HEK293 (cell line): ENCODE measurements at regions not wholly inside any gene's neighbourhood (a gene's known extent, or its start where the extent isn't known, plus 50 kb on each side); places are given as distances from the start of the nearest gene placed in this dataset.

Experiments used
- CTCF ChIA-PET: fragments of 350-600 bp; formaldehyde crosslinking; extraction: SDS; loops from one replicate; lab custom pipeline; 2021; ENCODE audit warnings: antibody characterized with exemption; lab: Yijun Ruan, JAX
- POLR2A ChIA-PET: fragments of 300-600 bp; formaldehyde crosslinking; extraction: SDS; loops from one replicate; lab custom pipeline; 2020; ENCODE audit warnings: antibody characterized with exemption, inconsistent platforms; lab: Yijun Ruan, JAX
- H3K27ac ChIP-seq: fragments of 200-500 bp; sonication (Bioruptor generic); 2 replicates; pipeline ENCODE4 v1.5.1; 2014; ENCODE audit warnings: low read depth, low read length, control low read depth, inconsistent platforms; ENCODE audit errors: extremely low read depth
- H3K36me3 ChIP-seq, 2 experiments: fragments of 200-500 bp in 1 of 2; sonication (Bioruptor generic) in 1 of 2; 1 replicate in 1 of 2; 2 replicates in 1 of 2; pipeline ENCODE4 v1.5.1; 2014 to 2017; ENCODE audit warnings: inconsistent platforms in 2 of 2, low read length in 2 of 2; ENCODE audit not compliant: control insufficient read depth in 2 of 2, insufficient read depth in 1 of 2
- H3K4me1 ChIP-seq: fragments of 200-500 bp; sonication (Bioruptor generic); 2 replicates; pipeline ENCODE4 v1.5.1; 2014; ENCODE audit warnings: mild to moderate bottlenecking, low read length, inconsistent platforms; ENCODE audit not compliant: control insufficient read depth, insufficient read depth
- H3K4me3 ChIP-seq: 2 replicates; pipeline ENCODE4 v1.5.1; 2011; ENCODE audit warnings: low read depth, mild to moderate bottlenecking, control low read depth, low read length, moderate library complexity
- H3K9me3 ChIP-seq: fragments of 200-500 bp; sonication (Bioruptor generic); 2 replicates; pipeline ENCODE4 v1.5.1; 2014; ENCODE audit warnings: low read depth, low read length, inconsistent platforms; ENCODE audit not compliant: control insufficient read depth, insufficient read depth
- FEZF1 ChIP-seq: fragments of 450-650 bp; formaldehyde crosslinking; IDR thresholded peaks from 2 replicates; pipeline ENCODE4 v1.5.1; 2016; ENCODE audit warnings: missing biosample characterization, missing genetic modification characterization
- GLIS2 ChIP-seq: fragments of 450-650 bp; formaldehyde crosslinking; IDR thresholded peaks from 2 replicates; pipeline ENCODE4 v1.5.1; 2016; ENCODE audit warnings: missing biosample characterization, missing genetic modification characterization
- ZNF175 ChIP-seq: fragments of 450-650 bp; formaldehyde crosslinking; IDR thresholded peaks from 2 replicates; pipeline ENCODE4 v1.5.1; 2016; ENCODE audit warnings: missing biosample characterization, missing genetic modification characterization
- ZNF184 ChIP-seq: fragments of 450-650 bp; IDR thresholded peaks from 2 replicates; pipeline ENCODE4 v1.5.1; 2018; ENCODE audit warnings: missing biosample characterization, mild to moderate bottlenecking, missing genetic modification characterization
- ZNF19 ChIP-seq: fragments of 450-650 bp; formaldehyde crosslinking; IDR thresholded peaks from 2 replicates; pipeline ENCODE4; 2016; ENCODE audit warnings: missing biosample characterization, missing genetic modification characterization, low read depth
- ZNF302 ChIP-seq: fragments of 450-650 bp; formaldehyde crosslinking; IDR thresholded peaks from 2 replicates; pipeline ENCODE4 v1.5.1; 2016; ENCODE audit warnings: missing biosample characterization, missing genetic modification characterization, low read depth
- ZNF514 ChIP-seq: fragments of 450-650 bp; formaldehyde crosslinking; IDR thresholded peaks from 2 replicates; pipeline ENCODE4 v1.5.1; 2016; ENCODE audit warnings: missing biosample characterization, missing genetic modification characterization
- ZNF610 ChIP-seq: fragments of 450-650 bp; formaldehyde crosslinking; IDR thresholded peaks from 2 replicates; pipeline ENCODE4 v1.5.1; 2016; ENCODE audit warnings: missing biosample characterization, missing genetic modification characterization, borderline replicate concordance
- ZNF624 ChIP-seq: fragments of 450-650 bp; formaldehyde crosslinking; IDR thresholded peaks from 2 replicates; pipeline ENCODE4 v1.5.1; 2017; ENCODE audit warnings: missing biosample characterization, missing genetic modification characterization
- ZNF629 ChIP-seq: fragments of 450-650 bp; formaldehyde crosslinking; IDR thresholded peaks from 2 replicates; pipeline ENCODE4 v1.5.1; 2017; ENCODE audit warnings: missing biosample characterization, missing genetic modification characterization
- ZNF76 ChIP-seq: fragments of 450-650 bp; formaldehyde crosslinking; IDR thresholded peaks from 2 replicates; pipeline ENCODE4; 2016; ENCODE audit warnings: low read depth, missing biosample characterization, missing genetic modification characterization, borderline replicate concordance
- ZSCAN16 ChIP-seq: fragments of 450-650 bp; formaldehyde crosslinking; IDR thresholded peaks from 2 replicates; pipeline ENCODE4 v1.5.1; 2016; ENCODE audit warnings: missing biosample characterization, missing genetic modification characterization
- TF ChIP-seq, protein P1 (sequence below): fragments of 450-650 bp; formaldehyde crosslinking; conservative IDR thresholded peaks from 2 replicates; pipeline ENCODE4 v1.5.1; 2016; ENCODE audit warnings: low read depth, missing biosample characterization, missing genetic modification characterization
- TF ChIP-seq, protein P2 (sequence below): fragments of 450-650 bp; formaldehyde crosslinking; IDR thresholded peaks from 2 replicates; pipeline ENCODE4 v1.5.1; 2016; ENCODE audit warnings: missing biosample characterization, missing genetic modification characterization
- TF ChIP-seq, protein P3 (sequence below): fragments of 450-650 bp; formaldehyde crosslinking; IDR thresholded peaks from 2 replicates; pipeline ENCODE4 v1.5.1; 2016; ENCODE audit warnings: missing biosample characterization, missing genetic modification characterization
- TF ChIP-seq, protein P4 (sequence below): fragments of 450-650 bp; formaldehyde crosslinking; conservative IDR thresholded peaks from 2 replicates; pipeline ENCODE4 v1.5.1; 2016; ENCODE audit warnings: low read depth, missing biosample characterization, missing genetic modification characterization
- TF ChIP-seq, protein P5 (sequence below): fragments of 450-650 bp; formaldehyde crosslinking; IDR thresholded peaks from 2 replicates; pipeline ENCODE4 v1.5.1; 2017; ENCODE audit warnings: missing biosample characterization, missing genetic modification characterization

DNA sequence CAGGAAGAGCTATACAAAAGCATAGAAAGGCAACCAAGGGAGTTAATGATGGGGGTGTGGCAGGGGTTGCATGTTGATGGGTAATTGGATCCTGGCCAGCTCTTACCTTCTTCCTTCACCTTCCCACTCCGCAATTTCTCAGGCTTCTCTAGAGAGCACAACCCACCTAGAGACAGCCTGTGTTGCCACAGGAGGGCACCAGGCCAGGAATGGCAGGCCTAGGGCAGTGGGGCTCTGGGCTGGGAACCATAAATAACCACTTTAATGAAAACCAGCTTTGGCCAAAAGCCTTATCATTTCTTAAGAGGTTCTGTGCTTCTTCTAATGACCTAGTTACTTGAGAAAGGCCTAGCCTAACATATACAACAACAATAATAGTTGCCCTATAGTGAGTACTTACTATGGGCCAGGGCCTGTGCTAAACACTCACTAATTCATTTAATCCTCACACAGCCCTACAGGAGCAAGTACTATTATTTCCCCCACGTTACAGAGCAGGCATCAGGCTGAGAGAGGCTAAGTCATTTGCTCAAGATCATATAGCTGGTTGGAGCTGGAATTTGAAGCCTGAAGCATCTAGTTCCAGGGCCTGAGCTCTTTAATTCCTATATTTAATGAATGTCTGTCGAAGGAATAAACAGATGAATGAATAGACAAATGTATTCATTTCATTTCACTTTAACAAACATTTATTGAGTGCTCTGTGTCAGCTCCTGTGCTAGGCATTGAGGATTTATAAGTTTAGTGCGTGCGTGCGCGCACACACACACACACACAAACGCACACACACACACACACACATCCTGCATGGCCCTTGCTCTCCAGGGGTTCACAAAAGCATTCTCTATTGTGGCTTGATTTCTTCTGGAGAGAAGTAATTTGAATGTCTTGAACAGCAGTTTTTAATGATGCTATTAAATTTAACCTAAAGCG, 66.8 kb downstream of the RTL9 start (continued):
- TF ChIP-seq ZNF302 (tag by site-specific recombination) (no peak), ZNF610 (tag by site-specific recombination) (no peak), ZNF184 (tag by site-specific recombination) (no peak), ZNF629 (no peak), ZSCAN16 (tag by site-specific recombination) (no peak), GLIS2 (tag by site-specific recombination) (no peak), ZNF19 (tag by site-specific recombination) (no peak)
- TF ChIP-seq, protein P1, sequence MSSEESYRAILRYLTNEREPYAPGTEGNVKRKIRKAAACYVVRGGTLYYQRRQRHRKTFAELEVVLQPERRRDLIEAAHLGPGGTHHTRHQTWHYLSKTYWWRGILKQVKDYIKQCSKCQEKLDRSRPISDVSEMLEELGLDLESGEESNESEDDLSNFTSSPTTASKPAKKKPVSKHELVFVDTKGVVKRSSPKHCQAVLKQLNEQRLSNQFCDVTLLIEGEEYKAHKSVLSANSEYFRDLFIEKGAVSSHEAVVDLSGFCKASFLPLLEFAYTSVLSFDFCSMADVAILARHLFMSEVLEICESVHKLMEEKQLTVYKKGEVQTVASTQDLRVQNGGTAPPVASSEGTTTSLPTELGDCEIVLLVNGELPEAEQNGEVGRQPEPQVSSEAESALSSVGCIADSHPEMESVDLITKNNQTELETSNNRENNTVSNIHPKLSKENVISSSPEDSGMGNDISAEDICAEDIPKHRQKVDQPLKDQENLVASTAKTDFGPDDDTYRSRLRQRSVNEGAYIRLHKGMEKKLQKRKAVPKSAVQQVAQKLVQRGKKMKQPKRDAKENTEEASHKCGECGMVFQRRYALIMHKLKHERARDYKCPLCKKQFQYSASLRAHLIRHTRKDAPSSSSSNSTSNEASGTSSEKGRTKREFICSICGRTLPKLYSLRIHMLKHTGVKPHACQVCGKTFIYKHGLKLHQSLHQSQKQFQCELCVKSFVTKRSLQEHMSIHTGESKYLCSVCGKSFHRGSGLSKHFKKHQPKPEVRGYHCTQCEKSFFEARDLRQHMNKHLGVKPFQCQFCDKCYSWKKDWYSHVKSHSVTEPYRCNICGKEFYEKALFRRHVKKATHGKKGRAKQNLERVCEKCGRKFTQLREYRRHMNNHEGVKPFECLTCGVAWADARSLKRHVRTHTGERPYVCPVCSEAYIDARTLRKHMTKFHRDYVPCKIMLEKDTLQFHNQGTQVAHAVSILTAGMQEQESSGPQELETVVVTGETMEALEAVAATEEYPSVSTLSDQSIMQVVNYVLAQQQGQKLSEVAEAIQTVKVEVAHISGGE (tag by site-specific recombination), result no peak

DNA sequence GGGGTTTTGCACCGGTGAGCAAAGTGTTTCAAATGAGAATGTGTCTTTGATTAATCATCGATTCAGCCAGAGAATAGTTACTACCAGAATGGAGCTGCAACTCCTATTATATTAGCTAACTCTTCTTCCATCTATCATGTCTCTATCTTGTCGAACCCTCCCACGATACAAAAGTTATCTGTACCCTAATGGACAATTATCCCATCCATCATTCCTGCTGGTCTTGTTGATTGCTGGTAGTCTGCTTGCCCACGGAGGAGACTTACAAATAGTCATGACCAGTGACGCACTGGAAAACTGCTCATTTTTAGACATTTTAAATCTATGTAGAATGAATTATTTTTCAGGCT, 67.5 kb downstream of the RTL9 start:
- H3K4me1 ChIP-seq, result no peaks in the 10 kb centered on the region

More for the DNA sequence above, 67.5 kb downstream of the RTL9 start:
- ChIA-PET POLR2A (no interaction called here), CTCF (interaction anchor here (0.6 to 3.5 kb wide), 4 partner anchors 8 to 16 kb away, joined by 3 to 39 read pairs (median 3); no protein-coding TSS in a partner anchor)
- Histone ChIP-seq H3K4me3 (no peak overlapping the region), H3K27ac (no peak overlapping the region), H3K9me3 (no peaks in the 10 kb centered on the region), H3K36me3 (no peaks in the 10 kb centered on the region)
- TF ChIP-seq ZSCAN16 (tag by site-specific recombination), result no peak
- TF ChIP-seq, protein P2, sequence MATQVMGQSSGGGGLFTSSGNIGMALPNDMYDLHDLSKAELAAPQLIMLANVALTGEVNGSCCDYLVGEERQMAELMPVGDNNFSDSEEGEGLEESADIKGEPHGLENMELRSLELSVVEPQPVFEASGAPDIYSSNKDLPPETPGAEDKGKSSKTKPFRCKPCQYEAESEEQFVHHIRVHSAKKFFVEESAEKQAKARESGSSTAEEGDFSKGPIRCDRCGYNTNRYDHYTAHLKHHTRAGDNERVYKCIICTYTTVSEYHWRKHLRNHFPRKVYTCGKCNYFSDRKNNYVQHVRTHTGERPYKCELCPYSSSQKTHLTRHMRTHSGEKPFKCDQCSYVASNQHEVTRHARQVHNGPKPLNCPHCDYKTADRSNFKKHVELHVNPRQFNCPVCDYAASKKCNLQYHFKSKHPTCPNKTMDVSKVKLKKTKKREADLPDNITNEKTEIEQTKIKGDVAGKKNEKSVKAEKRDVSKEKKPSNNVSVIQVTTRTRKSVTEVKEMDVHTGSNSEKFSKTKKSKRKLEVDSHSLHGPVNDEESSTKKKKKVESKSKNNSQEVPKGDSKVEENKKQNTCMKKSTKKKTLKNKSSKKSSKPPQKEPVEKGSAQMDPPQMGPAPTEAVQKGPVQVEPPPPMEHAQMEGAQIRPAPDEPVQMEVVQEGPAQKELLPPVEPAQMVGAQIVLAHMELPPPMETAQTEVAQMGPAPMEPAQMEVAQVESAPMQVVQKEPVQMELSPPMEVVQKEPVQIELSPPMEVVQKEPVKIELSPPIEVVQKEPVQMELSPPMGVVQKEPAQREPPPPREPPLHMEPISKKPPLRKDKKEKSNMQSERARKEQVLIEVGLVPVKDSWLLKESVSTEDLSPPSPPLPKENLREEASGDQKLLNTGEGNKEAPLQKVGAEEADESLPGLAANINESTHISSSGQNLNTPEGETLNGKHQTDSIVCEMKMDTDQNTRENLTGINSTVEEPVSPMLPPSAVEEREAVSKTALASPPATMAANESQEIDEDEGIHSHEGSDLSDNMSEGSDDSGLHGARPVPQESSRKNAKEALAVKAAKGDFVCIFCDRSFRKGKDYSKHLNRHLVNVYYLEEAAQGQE (tag by site-specific recombination), result no peak
- TF ChIP-seq, protein P3, sequence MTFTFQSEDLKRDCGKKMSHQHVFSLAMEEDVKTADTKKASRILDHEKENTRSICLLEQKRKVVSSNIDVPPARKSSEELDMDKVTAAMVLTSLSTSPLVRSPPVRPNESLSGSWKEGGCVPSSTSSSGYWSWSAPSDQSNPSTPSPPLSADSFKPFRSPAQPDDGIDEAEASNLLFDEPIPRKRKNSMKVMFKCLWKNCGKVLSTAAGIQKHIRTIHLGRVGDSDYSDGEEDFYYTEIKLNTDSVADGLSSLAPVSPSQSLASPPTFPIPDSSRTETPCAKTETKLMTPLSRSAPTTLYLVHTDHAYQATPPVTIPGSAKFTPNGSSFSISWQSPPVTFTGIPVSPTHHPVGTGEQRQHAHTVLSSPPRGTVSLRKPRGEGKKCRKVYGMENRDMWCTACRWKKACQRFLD (tag by site-specific recombination), result no peak
- TF ChIP-seq ZNF175, result no peak
- no peak for TF ChIP-seq FEZF1 (tag by site-specific recombination)
- TF ChIP-seq ZNF514 (tag by site-specific recombination), result no peak
- TF ChIP-seq, protein P4, sequence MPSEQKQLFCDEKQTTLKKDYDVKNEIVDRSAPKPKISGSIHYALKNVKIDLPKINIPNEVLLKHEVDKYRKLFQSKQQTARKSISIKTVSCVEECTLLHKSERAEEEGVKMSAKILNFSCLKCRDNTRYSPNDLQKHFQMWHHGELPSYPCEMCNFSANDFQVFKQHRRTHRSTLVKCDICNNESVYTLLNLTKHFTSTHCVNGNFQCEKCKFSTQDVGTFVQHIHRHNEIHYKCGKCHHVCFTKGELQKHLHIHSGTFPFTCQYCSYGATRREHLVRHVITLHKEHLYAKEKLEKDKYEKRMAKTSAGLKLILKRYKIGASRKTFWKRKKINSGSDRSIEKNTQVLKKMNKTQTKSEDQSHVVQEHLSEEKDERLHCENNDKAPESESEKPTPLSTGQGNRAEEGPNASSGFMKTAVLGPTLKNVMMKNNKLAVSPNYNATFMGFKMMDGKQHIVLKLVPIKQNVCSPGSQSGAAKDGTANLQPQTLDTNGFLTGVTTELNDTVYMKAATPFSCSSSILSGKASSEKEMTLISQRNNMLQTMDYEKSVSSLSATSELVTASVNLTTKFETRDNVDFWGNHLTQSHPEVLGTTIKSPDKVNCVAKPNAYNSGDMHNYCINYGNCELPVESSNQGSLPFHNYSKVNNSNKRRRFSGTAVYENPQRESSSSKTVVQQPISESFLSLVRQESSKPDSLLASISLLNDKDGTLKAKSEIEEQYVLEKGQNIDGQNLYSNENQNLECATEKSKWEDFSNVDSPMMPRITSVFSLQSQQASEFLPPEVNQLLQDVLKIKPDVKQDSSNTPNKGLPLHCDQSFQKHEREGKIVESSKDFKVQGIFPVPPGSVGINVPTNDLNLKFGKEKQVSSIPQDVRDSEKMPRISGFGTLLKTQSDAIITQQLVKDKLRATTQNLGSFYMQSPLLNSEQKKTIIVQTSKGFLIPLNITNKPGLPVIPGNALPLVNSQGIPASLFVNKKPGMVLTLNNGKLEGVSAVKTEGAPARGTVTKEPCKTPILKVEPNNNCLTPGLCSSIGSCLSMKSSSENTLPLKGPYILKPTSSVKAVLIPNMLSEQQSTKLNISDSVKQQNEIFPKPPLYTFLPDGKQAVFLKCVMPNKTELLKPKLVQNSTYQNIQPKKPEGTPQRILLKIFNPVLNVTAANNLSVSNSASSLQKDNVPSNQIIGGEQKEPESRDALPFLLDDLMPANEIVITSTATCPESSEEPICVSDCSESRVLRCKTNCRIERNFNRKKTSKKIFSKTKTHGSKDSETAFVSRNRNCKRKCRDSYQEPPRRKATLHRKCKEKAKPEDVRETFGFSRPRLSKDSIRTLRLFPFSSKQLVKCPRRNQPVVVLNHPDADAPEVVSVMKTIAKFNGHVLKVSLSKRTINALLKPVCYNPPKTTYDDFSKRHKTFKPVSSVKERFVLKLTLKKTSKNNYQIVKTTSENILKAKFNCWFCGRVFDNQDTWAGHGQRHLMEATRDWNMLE (tag by site-specific recombination), result no peak
- TF ChIP-seq, protein P5, sequence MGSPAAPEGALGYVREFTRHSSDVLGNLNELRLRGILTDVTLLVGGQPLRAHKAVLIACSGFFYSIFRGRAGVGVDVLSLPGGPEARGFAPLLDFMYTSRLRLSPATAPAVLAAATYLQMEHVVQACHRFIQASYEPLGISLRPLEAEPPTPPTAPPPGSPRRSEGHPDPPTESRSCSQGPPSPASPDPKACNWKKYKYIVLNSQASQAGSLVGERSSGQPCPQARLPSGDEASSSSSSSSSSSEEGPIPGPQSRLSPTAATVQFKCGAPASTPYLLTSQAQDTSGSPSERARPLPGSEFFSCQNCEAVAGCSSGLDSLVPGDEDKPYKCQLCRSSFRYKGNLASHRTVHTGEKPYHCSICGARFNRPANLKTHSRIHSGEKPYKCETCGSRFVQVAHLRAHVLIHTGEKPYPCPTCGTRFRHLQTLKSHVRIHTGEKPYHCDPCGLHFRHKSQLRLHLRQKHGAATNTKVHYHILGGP, result no peak
- no peak for TF ChIP-seq ZNF624 (tag by site-specific recombination)
- TF ChIP-seq ZNF76 (tag by site-specific recombination), result no peak
